BE2C (cell line): ENCODE measurements at regions not wholly inside any gene's neighbourhood (a gene's known extent, or its start where the extent isn't known, plus 50 kb on each side); places are given as distances from the start of the nearest gene placed in this dataset.
"Not testable (repeated sequence)": the region's sequence is repeated elsewhere in the genome, so short reads cannot be mapped to it uniquely, and the experiment has no call there.

Experiments
- DNase-seq: peaks from one replicate; pipeline ENCODE4 v3.0.0-alpha.2; 2020
- H3K27me3 ChIP-seq: fragments of 250-450 bp; sonication (Bioruptor Pico); 2 replicates; pipeline ENCODE4 v1.5.1; 2020; ENCODE audit warnings: mild to moderate bottlenecking
- H3K36me3 ChIP-seq: fragments of 250-450 bp; sonication (Bioruptor Pico); 2 replicates; pipeline ENCODE4 v1.5.1; 2020; ENCODE audit warnings: mild to moderate bottlenecking
- H3K4me1 ChIP-seq: fragments of 250-450 bp; sonication (Bioruptor Pico); 2 replicates; pipeline ENCODE4 v1.5.1; 2020
- H3K4me3 ChIP-seq: 2 replicates; pipeline ENCODE4 v1.5.1; 2011; ENCODE audit warnings: low read depth, low read length
- H3K9me3 ChIP-seq: fragments of 250-450 bp; sonication (Bioruptor Pico); 2 replicates; pipeline ENCODE4 v1.5.1; 2020
- TF ChIP-seq, protein P1 (sequence below): IDR thresholded peaks from 2 replicates; pipeline ENCODE4 v1.5.1; 2012; ENCODE audit warnings: mild to moderate bottlenecking, low read depth, low read length

GRCh38 chr5:142235870-142236672, 88.8 kb downstream of the SPRY4 start:
- TF ChIP-seq, protein P1, sequence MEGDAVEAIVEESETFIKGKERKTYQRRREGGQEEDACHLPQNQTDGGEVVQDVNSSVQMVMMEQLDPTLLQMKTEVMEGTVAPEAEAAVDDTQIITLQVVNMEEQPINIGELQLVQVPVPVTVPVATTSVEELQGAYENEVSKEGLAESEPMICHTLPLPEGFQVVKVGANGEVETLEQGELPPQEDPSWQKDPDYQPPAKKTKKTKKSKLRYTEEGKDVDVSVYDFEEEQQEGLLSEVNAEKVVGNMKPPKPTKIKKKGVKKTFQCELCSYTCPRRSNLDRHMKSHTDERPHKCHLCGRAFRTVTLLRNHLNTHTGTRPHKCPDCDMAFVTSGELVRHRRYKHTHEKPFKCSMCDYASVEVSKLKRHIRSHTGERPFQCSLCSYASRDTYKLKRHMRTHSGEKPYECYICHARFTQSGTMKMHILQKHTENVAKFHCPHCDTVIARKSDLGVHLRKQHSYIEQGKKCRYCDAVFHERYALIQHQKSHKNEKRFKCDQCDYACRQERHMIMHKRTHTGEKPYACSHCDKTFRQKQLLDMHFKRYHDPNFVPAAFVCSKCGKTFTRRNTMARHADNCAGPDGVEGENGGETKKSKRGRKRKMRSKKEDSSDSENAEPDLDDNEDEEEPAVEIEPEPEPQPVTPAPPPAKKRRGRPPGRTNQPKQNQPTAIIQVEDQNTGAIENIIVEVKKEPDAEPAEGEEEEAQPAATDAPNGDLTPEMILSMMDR: no peak
- no peak for DNase-seq
- Histone ChIP-seq H3K36me3 (no peaks in the 10 kb centered on the region), H3K9me3 (no peaks in the 10 kb centered on the region), H3K4me3 (no peak overlapping the region), H3K27me3 (no peaks in the 10 kb centered on the region), H3K4me1 (peaks cover 10% of the 10 kb centered on the region)

GRCh38 chr5:142235050-142235797, 89.6 kb downstream of the SPRY4 start:
- H3K9me3 ChIP-seq: no peaks in the 10 kb centered on the region
- H3K27me3 ChIP-seq: no peaks in the 10 kb centered on the region
- no peaks in the 10 kb centered on the region for H3K36me3 ChIP-seq
- peaks cover 10% of the 10 kb centered on the region for H3K4me1 ChIP-seq
- TF ChIP-seq, protein P1: no peak
- no peak for DNase-seq
- no peak overlapping the region for H3K4me3 ChIP-seq

DNA sequence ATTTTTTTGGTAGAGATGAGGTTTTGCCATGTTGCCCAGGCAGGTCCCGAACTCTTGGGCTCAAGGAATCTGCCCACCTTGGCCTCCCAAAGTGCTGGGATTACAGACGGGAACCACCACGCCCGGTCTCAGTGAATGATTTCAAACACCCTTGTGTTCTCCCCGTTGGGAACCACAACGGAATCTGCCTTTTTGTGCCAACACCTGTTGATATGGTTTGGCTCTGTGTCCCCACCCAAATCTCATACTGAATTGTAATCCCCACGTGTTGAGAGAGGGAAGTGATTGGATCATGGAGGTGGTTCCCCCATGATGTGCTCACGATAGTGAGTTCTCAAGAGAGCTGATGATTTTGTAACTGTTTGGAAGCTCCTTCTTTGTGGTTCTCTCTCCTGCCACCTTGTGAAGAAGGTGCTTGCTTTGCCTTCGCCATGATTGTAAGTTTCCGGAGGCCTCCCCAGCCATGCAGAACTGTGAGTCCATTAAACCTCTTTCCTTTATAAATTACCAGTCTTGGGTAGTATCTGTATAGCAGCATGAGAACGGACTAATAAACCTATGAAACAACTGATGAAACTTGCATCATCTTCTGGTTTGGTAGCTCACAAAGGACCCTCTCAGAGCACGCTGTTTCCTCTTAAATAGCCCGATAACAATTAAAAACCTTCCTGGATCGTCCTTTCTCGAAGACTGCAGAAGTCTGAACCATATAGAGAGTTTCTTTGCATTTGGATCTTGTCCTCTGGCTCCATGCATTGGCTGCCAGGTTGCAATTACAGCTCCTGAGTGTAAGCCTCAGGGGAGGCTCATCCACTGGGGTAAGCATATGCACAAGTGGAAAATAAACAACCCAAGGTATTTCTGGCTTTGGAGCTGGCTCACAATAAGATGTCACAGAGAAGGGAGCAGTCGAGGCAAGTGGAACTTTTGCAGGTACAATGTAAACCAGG, 91.5 kb downstream of the SPRY4 start:
- TF ChIP-seq, protein P1: no peak
- H3K36me3 ChIP-seq: no peaks in the 10 kb centered on the region
- H3K4me3 ChIP-seq: no peak overlapping the region
- H3K27me3 ChIP-seq: no peaks in the 10 kb centered on the region
- peaks cover 10% of the 10 kb centered on the region for H3K4me1 ChIP-seq
- DNase-seq: no peak
- H3K9me3 ChIP-seq: no peaks in the 10 kb centered on the region

DNA sequence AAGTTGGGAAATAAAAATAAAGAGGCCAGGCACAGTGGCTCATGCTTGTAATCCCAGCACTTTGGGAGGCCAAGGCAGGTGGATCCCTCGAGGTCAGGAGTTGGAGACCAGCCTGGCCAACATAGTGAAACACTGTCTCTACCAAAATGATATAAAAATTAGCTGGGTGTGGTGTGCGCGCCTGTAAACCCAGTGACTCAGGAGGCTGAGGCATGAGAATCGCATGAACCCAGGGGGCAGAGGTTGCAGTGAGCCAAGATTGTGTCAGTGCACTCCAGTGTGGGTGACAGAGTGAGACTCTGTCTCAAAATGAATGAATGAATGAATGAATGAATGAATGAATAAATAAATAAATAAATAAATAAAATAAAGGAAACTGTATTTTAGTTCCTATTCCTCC, 93.9 kb downstream of the SPRY4 start:
- not testable (repeated sequence) for H3K9me3 ChIP-seq, H3K36me3 ChIP-seq, H3K4me1 ChIP-seq, H3K27me3 ChIP-seq, DNase-seq, H3K4me3 ChIP-seq

- no peak for DNase-seq
- TF ChIP-seq, protein P1: no peak
- no peaks in the 10 kb centered on the region for H3K9me3 ChIP-seq
- no peak overlapping the region for H3K4me3 ChIP-seq
- H3K27me3 ChIP-seq: no peaks in the 10 kb centered on the region
- no peaks in the 10 kb centered on the region for H3K36me3 ChIP-seq
- H3K4me1 ChIP-seq: peaks cover 7% of the 10 kb centered on the region
Observed at GRCh38 chr5:142225141-142225540, 99.7 kb downstream of the SPRY4 start.

GRCh38 chr5:142222866-142223558, 101.8 kb downstream of the SPRY4 start:
- Histone ChIP-seq H3K9me3 (no peaks in the 10 kb centered on the region), H3K4me1 (peaks cover 7% of the 10 kb centered on the region), H3K27me3 (no peaks in the 10 kb centered on the region), H3K36me3 (no peaks in the 10 kb centered on the region), H3K4me3 (no peak overlapping the region)
- no peak for DNase-seq
- TF ChIP-seq, protein P1: no peak
